GM18867 (cell line): ENCODE measurements at regions not wholly inside any gene's neighbourhood (a gene's known extent, or its start where the extent isn't known, plus 50 kb on each side); places are given as distances from the start of the nearest gene placed in this dataset.
"Not testable (repeated sequence)": the region's sequence is repeated elsewhere in the genome, so short reads cannot be mapped to it uniquely, and the experiment has no call there.

Experiments used
- ATAC-seq: cut with Tn5 transposase; IDR thresholded peaks from one replicate; pipeline ENCODE4 v1.9.1; 2021; ENCODE audit warnings: mild to moderate bottlenecking, moderate library complexity; ENCODE audit not compliant: unreplicated experiment

DNA sequence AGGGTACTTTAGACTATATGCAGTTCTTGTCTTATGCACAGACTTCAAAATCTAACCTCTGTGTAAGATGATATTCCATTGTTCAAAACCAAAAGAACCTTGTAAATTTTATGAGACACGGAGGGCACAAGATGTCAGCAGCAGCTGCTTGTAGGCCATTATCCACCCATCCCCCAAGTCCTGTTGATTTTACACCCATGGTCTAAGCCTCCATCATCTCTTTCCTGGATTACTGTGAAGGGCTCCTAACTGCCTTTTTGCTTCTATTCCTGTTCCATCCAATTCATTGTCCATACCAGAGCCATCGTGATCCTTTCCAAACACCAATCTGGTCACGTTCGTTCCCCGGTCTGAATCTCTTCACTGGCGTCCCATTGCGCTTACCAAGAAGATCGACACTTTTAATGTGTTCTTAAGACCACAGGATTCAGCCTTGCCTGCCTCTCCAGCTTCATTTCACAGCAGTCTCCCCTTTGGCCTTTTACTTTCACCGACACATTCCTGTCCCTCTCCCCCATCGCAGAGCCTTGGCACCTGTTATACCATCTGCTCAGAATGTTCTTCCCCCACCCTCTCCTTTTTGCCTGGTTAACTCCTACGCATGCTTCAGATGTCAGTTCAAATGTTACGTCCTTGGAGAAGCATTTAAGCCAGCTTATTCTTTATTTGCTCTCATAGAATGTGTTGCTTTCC is 107.3 kb upstream of the POU3F1 start:
- ATAC-seq: no peak

DNA sequence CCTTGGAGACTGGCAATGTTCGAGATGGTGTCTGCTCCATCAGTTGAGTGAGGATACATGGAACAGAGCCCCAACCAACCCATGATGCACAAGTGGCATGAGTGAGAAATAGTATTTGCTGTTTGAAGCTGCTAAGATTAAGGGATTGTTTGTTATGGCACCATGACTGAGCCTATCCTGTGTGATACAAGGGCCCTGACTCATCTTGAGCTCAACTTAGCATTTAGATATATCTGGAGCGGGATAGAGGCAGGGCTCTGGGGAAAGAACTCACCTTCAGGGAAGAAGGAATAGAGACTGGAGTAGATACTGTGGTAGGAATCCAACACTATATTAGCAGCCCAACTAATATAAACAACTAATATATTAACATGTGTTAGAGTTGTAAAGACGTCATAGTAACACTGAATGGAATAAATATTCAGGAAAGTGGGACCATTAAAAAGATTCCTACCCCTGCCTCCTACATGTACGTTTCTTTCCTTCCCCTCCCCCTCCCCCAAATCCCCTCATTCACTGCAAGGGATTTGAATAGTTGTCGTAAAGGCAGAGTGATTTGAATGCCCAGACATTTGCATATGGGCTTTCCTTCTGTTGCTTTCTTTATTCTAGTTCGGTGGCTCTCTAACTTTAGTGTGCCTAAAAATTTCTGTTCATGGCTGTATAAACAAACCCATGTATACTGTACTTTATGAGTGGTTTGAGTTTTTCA is 106.6 kb upstream of the POU3F1 start:
- no peak for ATAC-seq

DNA sequence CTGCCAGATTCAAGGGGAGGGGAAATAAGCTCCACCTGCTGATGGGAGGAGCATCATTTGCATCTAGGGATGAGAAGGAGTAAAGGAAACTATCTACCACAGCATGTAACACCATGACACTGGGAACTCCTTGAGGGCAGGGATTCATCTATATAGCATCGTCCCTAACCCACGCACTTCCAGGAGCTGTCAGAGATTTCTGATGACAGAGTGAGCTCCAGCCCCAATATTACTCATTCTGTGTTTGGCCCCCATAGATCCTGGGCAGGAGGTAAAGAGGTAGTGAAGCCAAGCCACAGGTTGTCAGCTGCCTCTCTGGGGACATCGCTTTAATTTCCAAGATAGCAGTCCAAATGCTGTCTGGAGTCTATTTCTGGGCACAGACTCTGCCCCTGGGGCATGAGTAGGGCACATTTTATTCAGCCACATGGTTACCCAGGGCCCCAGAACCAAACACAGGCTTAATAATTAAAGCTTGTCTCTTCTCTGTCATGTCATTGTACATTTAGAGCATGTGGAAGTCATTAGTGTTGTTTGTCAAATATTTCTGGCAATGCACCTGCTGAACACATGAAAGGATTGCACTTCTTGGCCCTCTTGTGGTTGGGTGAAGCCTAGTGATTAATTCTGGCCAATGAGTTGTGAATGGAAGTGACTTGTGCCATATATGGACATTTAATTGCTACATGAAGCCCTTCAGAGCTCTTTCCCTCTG is 105.9 kb upstream of the POU3F1 start:
- ATAC-seq: no peak

DNA sequence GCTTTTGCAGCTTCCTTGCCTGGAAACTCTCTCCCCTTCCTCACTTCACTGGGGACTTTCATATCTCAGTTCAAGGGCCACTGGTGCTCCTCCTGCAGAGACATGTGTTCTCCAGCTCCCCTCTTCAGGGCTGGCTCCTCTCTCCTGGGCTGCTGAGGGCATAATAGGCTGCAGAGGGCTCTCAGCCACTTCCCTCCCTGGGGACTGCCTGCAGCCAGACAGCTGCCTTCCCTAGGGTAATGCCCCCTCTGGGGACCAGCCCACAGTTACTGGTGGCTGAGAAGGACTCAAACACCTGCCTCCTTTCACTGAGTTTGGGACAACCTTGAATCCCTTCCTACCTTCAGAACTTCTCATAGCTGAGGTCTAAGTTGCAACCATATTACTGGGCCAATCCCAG is 104.8 kb upstream of the POU3F1 start:
- ATAC-seq: no peak

DNA sequence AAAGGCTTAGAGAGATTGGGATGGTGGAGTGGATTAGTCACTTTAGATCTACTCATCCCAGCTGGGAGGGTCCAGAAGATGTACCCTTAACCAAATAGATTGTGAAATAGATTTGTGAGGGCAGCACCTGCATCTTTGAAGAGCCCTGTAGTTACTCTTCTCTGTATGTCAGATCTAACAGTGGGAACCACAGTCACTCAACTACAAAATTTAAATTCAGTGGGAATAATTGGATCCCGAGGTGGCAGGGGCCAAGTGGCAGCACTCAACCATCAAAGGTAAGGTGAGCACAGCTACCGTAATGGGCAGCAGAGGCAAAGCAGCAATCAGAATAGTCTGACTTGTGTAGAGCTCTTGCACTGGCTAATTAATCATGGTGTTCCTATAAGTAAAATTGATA is 99.5 kb upstream of the POU3F1 start:
- not testable (repeated sequence) for ATAC-seq

DNA sequence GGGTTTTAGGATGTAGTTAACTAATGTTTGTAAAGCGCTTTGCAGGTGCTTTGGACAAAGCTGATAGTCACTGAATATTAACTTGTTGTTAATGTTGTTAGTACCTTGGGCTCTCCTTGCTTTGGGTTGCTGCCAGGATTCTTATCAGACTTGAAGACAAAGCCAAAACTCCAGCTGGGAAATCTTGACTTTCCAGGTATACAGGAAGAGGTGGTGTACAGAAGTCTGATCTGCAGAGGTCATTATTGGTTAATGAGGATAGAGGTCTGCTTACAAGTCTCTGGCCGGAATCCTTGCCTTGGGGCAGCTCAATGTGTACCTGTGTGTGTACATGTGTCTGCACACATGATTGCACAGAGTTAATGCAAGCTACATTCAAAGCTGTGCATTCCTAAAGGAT is 96.0 kb upstream of the POU3F1 start:
- no peak for ATAC-seq

DNA sequence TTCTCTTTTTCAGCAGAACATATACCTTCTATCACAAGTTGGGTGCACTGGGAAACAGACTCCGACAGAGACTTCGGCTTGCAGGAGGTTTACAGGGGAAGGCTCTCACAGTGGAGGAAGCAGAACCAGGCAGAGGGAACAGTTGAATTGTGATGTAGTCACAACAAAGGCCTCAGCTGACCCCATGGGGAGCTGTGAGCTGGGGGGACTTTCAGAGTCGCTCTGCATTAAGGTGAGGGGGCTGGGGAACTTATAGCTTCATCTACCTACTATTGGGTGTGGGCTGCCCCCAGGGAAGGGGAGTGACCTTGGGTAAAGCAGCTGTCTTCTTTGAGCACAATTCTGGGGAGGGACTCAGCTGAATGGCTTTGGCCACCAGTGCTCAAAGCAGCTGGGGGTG is 94.9 kb upstream of the POU3F1 start:
- ATAC-seq: no peak

DNA sequence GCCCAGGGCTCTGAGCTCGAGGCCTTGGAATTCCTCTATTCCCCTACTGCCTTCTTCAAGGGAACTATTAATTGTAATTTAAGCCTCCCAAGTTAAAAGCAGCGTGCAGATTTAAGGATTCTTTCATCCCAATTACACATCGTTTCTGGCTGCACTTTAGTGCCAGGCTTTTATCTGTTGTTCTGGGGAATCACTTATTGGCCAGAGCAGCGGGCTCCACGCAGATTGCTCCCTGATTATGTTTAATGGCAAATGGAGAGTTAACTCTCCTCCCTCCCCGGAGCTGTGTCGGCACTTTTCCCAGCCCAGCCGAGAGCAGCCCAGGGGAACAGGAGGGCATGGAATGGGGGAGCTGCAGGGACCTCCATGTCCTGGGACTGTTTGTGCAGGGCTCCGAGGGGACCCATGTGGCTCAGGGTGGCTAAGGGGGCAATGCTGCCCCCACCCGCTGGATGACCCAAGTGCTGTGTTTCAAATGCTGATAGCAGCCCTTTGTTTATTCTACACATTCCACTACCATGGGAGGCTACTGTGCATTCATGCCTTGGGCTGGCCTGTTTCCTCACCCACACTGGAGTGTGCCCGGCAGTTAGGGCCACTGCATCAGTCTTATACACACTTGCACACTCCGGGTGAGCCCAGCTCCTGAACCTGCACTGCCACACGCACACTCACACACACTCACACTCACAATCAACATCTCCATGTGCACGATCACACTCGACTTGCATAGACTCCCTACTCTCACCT is 93.3 kb upstream of the POU3F1 start:
- no peak for ATAC-seq

DNA sequence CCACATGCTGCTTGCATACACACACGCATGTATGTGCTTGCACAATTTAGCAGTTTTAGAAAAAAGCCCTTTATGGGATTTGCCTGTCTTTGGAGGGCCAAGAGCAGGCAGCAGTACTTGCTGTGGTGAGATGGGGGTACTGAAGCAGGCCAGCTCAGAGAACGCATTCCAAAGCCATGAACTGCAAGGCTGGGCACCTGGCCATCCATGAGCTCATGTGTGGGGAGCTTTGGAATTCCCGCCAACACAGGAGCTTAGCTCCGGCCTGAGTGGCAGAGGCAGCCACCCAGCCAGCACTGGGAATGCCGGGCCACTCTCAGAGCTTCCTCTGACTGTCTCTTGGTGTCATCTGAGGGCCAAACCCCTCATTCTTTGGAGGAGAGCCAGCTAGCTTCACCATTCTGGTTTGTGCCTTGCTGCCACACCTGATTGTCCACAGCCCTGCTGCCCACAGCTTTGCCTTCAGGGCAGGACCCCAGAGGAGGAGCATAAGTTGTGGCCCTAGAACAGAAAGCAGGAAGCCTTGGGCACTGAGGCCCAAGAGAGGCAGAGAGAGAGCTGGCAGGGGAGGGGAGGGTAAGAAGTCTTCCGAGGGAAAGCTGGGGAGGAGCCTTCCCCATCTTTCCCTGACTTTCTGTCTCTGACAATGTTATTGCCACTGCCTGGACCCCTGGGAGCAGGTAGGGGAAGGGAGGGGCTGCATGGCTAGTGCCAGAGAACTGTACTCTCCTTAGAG is 92.1 kb upstream of the POU3F1 start:
- no peak for ATAC-seq

DNA sequence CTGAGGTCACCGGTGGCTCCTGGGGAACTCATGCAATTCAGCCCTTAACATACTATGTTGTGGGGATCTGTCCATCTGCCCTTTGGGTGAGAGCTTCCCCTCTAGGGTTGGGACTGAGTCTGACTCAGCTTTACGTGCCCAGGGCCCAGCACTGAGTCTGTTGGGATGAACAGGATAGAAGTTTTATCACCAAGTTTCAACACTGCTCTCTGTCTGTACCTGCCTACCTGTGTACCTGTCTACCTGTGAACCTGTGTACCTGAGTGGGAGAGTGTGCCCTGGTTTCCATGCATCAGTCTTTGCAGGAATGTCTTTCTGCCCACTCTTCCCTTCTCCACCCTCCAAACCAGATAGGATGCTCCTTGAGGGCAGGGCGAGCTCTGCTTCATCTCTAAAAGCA is 90.6 kb upstream of the POU3F1 start:
- no peak for ATAC-seq

DNA sequence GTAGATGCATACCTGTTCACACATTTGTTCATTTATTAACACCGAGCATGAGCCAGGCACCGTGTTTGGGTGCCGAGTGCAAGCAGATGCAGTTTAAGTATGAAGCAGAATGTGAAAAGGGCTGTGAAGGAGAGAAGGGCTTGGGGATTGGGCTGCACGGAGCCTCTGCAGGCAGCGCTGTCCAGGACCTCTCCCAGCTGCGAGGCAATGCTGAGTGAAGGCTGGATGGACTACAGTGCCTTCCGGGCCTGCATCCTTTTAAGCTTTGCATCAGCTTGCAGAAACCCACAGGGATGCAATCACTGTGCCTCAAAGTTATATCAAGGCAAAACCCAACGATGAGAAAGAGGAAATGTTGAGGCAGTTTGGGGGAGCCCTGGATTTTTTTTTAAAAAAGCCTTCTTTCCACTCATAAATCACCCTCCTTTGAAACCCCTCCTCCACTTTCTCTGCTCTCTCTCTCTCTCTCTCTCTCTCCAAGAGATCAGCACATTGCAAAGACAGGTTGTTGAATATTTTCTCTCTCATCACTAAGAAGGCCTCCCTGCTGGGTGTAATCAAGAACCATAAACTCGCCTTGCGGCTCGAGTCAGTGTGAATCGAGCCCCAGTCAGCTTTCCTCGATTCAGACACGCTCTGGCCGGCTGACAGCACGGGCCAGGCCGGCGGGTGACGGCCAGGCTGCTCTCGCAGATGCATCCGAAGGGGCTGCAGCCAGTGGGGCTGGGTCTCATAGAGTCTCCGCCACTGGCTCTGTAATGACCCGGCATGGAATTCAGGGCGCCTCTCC is 89.2 kb upstream of the POU3F1 start:
- no peak for ATAC-seq

DNA sequence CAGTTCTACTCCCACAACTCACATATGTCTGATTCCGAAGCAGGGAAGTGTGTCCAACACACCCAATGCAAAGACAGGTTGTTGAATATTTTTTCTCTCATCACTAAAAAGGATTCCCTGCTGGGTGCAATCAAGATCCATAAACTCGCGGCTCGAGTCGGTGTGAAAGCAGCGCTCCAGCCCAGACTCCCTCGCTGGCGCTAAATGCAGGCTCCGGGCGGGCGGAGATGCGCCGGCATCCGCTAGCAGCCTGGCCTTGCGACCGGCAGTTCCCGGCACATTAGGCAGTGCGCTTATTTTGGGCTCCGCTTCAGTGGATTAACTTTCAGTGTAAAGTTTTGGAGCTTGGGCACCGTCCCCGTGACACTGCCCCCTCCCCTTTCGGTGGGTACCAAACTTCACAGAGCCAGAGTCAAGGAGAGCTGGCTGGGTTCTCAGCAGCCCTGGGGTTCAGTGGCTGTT is 87.7 kb upstream of the POU3F1 start:
- ATAC-seq: no peak

DNA sequence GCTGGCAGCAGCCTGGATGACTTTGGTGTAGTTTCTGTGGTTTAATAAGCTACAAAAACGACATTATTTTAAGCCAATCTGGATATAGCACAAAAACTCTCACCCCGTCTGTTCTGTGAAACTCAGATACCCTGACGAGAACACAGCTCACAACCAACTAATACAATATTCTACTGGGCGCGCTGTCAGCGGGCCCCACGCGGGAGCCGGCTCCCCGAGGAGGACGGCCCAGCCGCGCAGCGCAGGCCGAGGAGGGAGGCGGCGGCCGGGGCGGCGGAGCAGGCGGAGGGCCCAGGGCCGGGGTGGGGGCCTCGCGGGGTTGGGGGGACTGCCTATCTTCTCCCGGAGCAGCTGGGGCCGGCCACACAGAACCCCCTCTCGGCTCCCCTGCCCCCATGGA is 87.2 kb upstream of the POU3F1 start:
- ATAC-seq: no peak

DNA sequence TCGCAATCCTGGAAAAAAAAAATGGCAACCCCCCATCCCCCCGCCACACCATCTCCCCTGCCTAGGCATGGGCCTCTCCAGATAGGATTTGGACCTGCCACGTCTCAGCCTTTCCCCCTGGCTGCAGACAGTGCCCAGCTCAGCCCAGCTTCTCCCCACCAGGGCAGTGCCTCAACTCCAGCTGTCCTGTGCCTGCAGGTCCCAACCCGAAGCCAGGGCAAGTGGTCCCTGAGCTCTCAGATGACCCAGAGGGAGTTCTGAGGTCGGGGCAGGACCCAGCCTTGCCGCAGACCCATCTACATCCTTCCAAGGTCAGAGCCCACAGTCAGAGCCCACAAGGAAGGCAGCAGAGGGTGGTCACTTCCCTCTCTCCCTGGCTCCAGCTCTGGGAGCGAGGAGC is 86.7 kb upstream of the POU3F1 start:
- ATAC-seq: no peak

DNA sequence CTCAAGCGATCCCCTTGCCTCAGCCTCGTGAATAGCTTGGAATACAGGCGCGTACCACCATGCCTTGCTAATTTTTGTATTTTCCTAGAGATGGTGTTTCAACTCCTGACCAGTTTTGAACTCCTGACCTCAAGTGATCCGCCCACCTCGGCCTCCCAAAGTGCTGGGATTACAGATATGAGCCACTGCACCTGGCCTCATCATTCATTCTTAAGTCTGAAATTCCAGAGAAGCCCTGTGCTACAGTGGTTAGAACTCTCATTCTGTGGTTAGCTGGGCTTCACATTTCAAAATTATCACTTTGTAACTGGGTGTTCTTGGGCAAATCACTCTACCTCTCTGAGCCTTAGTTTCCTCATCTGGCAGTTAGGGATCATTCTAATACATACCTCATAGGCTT is 86.1 kb upstream of the POU3F1 start:
- ATAC-seq: no peak

DNA sequence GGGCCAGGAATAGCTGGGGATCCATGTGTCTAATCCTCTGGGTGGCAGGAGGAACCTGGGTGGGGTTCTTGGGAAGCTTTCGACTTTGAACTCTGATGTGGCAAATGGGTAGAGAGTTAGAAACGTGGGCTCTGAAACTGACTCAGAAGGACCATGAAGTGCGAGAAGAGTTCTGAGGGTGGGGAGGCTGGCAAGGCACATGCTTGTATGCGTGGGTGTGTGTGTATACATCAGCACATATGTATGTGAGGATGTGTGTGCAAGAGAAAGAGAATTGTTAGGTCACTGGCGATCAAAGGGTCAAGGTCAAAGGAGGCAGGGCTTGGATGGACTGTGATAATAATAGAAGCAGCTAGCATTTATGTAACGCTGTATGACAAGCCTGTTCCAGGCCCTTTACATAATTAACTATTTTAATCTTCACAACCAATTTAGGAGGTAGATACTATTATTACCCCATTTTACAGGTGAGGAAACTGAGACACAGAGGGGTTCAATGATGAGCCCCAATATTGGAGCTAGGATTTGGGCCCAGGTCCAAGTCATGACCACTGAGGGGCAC is 84.5 kb upstream of the POU3F1 start:
- no peak for ATAC-seq

DNA sequence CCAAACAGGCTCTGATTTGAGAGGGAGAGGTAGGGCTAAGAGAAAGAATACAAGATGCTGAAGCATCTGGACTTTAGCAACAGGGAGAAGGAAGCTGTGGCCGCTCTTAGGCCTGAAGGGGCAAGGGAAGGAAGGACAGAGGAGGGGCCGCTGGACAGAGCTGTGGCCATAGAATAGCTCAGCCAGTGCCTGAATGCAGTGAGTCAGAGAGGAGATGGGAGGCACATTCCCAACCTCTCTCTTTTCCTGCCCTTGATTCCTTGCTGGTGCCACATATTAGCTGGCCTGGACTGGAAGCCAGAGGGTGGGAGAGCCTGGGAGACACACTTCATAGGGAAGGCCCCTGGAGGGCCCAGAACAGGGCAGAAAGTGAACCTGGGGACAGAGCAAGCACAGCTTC is 83.4 kb upstream of the POU3F1 start:
- ATAC-seq: no peak

DNA sequence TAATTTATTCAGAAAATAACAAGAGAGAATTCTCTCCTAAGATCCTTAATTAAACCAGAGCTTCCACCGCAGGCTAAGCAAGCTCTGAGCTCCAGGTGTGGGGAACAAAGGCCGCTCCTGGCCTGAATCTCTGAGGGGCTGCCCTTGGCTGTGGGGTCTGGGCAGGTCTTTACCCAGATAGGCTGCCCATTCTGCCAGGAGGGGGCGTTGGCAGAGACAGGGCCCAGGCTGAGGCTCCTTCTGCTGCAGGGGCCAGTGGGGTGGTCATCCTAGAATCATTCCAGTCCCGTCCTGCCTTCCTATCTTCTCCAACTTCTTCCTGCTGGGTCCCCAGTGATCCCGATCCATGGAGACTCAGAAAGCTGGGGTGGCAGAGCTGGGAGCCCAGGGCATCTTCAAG is 82.9 kb upstream of the POU3F1 start:
- ATAC-seq: no peak

DNA sequence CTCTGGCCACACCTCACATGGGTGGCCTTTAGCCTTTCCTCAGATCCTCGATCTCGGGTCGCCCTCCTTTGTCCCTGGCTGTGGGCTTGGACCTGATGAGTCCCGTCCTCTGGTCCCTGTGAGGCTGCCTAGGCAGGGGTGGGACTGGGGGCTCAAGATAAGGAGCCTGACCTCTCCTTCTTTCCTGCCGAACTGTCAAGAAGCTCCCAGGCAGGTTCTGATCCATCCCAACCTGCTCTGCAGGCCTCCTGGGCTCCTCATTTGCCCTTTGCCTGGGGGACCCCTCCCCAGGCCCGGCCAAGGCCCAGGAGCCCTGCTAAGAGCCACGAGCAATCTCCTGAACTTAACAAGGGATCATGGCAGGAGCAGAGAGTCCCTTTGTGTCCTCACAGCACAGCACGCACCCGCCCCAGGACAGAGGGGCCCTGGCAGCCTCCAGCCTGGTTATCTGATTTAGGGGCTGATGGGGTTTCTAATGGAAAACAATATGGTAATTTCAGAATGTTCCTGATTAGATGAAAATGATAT is 82.4 kb upstream of the POU3F1 start:
- ATAC-seq: no peak
